ENCODE measurements at regions not wholly inside any gene's neighbourhood (a gene's known extent, or its start where the extent isn't known, plus 50 kb on each side); places are given as distances from the start of the nearest gene placed in this dataset.

DNA sequence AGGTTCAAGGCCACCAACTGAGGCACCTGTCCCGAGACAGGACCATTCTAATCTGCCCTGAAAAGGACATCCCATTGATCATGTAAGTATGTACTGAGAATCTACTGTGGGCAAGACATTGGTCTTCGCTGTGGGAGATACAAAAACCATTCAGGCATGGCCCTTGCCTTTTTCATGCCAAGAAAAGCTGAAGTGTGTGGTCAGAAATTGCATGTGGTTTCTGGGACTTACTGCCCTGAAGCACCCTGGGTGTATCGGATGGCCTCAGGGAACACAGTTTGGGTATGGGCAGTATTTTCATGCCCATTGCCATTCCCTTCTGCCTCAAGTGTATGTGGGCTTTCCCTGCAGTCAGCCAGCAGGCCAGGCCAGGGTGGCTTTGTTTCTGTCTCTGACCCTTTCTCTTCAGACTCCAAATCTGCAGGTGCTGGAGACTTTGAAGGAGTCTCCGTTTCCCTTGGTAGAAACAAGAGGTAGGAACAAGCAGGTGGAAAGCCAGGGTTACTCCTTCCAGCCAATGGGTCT lies 285.7 kb downstream of the ZEB1 start:
- DNase-seq = no peak

DNA sequence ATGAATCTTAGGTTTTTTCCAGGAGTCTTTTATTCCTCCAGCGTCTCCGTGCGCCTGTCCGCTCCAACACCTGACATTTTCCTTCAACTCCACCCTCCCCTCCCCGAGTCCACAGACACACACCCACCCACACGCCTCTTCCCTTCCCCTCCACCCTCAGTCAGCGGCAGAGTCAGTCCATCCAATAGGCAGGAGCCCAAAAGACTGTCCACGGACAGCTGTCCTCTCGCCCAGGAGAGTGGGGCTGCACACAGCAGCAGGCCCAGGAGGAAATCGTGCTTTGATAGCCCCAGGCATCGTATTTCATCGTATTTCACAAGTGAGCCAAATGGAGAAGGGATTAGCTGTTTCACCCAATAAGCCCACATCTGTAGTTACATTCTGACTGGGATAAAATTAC lies 285.1 kb downstream of the ZEB1 start:
- DNase-seq = no peak

DNA sequence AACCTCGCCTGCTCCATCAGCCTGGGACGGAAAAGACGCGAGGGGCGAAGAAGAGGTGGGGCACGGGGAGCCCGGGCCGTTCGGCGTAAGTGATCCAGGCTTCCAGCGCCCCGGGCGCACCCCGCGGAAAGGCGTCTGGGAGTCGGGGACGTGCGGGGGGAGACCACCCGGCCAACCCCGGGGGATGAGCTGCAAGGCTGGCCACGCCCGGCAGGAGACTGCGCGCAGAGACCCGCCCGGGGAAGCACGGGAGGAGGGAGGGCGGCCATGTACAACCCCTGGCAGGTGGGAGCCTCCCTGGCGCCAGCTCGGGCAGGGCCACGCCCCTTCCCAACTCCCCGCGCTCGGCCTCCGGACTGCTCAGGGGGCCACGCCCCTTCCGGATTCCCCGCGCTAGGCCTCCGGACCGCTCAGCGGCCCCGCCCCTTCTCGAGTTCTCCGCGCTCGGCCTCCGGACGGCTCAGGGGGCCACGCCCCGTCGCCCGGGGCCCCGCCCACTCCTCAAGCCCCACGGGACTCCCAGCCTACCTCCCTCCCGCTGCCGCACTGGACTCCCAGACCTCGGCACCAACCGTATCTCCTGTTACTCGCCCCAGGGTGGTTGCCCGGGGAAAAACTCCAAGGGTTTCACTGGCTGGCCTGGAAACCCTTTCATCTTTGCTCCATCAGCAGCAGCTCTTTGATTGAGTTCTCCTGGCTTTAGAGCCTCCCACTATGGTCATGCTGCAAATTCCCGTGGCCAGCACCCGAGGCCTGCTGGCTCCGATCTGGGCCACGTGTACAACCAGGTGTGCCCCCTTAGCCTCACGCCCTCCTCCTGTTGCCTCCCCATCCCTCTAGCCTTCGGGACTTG lies 284.4 kb downstream of the ZEB1 start:
- DNase-seq = peak in 5 of 6 experiments; percentile 35 to 73 (median 40)

DNA sequence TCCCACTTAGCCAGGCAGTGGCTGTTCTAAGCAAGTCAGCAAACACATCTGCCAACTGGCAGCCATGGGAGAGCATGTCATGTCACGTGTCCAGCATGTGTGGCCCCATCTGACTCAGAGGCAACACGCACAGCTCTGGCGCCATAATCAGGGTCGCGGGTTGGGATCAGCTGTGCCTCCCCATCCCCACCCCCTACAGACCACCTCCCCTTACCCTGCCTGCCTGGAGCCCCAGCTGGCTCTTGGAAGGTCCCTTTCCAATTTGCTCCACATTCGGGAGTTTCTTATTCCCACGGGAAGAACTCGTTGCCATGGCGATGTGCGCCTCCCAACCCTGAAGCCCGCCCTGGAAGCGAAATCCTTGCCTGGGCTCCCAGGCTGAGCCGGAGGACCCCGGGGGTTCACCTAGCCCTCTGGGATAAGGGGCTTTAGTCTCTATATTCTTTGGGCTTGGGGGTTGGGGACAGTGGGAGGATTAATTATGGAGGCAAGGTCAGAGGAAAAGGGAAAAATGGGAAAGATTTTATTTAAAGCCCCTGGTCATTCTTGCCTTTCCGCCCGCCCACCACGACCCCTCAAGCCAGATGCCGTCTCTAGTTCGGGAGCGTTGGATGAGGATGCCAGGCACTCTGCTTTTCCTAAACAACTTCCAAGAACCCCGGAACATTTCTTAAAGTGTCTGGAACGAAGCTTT lies 283.7 kb downstream of the ZEB1 start:
- DNase-seq = no peak

DNA sequence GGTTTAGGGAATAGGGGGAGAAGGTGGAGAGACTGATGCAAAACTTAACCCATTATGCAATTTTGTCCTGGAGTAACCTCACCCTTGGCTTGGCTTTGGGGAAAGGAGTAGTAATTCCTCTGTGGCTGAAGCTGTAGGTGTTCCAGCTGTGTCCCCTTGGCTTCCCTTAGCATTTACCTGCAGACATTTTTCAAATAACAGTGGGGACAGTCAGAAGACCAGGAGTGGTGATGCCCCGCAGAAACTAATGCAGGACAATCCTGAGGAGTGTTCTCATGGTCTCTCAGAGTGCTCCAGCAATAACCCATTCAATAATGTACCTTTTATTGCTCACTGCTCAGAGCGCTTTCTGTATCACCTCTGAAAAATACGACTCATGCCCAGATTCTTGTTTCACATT lies 282.1 kb downstream of the ZEB1 start:
- no peak for DNase-seq

DNA sequence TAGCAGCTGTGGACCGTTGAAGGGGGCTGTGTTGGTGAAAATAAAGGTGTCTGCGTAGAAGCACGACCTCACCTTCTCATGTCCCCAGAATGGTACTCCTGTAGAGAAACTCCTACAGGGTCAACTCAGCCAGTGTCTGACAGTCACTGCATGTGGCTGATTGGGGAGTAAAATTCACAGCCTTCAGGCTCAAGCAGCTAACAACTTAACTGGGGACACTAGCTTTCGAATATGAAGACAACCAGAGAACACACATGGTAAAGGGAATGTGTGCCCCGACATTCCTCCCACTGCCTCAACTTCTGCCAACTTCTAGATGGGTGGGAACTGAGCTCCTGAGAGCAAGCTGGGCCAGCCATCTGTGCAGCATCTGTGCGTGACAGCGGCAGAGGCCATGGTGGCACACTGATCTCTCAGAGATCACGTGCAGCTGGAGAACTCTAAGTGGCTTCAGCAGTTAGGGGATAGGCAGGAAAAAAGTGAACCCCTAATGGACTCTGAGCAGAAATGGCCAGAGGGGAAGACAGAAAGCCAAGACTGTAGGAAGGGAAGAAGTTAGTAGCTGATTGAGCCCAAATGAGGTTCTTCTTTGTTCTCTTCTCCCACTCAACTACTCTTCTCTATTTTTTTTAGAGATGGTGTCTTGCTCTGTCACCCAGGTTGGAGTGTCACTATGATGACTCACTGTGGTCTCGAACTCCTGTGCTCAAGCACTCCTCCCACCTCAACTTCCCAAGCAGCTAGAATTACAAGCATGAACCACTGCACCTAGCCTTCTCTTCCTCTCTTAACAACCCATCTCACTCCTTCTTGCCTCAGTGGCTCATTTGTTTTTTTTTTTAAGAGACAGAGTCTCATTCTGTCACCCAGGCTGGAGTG lies 280.8 kb downstream of the ZEB1 start:
- DNase-seq = no peak

DNA sequence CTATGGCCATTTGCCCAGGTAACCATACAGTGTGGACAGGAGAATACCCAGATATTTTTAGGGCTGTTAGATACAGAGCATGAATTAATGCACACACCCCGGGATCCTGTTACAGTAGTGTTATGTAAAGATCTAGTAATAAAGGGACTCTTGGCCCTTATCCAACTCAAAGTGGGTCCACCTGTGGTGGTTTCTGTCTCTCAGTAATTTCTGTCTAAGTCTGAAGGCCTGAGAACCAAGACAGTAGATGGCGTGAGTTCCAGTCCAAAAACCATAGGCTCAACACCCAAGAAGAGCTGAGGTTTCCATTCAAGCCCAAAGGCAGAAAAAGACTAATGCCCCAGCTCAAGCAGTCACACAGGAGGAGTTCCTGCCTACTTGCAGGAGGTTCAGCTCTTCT lies 277.7 kb downstream of the ZEB1 start:
- no peak for DNase-seq

DNA sequence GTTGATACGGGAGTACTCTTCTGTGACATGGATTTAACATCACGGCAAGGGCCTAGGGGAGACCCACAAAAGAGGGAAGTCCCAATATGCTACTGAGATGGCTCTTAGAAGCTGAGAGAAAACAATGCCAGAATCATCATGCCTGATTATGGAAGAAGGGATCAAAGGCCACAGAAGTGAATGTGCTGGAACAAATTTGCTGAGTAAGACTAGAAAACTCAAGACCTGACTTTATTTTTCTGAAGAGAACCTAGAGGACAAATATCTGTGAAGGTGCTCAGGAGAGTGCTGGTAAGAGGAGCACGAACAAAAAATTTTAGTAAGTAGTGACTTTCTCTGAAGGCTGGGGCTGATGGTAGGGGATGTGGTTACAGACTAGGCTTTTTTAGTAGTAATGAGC lies 277.0 kb downstream of the ZEB1 start:
- DNase-seq = no peak

DNA sequence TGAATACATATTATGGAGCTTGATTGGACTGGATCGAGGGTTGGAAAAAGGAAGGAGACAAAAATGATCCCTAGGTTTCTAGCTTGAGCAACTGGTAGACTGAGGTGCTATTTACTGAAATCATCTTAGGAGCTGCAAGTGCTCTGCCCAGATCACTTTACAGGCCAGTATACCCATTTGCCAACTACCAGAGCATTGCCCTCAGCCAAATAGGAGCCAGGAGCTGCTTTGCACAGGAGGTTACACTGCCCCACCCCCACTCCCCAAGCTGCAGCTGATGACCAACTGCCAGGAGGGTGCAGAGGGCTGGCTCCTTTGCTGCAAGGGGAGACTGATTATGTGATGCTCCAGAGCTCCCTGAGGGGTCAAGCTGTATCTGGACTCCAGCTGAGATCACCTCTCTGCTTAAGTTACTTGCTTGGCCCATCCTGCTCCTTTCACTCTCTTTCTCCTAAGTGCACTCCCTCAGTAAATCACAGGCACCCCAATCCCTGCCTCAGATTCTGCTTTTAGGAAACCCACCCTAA lies 275.4 kb downstream of the ZEB1 start:
- no peak for DNase-seq

DNA sequence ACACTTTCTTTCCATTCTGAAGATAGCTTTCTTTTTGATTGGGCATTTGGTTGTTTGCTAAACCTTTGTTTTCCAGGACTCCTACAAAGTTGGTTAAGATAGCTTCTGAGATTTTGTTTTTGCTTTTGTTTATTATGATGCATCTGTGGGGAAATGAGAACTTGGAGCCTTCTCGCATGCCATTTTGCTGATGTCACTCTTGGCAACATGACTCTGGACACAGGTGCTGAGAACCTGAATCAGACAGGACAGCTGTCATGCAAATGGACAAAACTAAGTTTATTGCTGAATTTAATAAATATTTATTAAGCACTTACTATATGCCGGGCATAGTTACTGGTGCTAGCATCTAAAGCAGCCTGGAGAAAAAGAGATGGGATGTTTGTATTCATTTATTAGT lies 274.1 kb downstream of the ZEB1 start:
- DNase-seq = no peak

DNA sequence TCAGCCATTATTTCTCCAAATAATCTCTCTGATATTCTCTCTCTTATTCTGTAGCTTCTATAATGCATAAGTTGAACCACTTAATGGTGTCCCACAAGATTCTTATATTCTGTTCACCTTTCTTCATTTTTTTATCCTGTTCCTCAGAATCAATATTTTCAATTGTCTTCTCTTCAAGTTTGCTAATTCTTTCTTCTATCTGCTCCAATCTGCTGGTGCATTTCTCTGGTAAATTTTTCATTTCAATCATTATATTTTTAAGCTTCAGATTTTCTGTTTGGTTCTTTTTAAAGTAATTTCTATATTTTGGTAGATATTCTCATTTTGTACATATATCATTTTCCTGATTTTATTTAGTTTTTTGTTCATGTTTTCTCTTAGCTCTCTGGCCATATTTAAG lies 272.6 kb downstream of the ZEB1 start:
- no peak for DNase-seq

DNA sequence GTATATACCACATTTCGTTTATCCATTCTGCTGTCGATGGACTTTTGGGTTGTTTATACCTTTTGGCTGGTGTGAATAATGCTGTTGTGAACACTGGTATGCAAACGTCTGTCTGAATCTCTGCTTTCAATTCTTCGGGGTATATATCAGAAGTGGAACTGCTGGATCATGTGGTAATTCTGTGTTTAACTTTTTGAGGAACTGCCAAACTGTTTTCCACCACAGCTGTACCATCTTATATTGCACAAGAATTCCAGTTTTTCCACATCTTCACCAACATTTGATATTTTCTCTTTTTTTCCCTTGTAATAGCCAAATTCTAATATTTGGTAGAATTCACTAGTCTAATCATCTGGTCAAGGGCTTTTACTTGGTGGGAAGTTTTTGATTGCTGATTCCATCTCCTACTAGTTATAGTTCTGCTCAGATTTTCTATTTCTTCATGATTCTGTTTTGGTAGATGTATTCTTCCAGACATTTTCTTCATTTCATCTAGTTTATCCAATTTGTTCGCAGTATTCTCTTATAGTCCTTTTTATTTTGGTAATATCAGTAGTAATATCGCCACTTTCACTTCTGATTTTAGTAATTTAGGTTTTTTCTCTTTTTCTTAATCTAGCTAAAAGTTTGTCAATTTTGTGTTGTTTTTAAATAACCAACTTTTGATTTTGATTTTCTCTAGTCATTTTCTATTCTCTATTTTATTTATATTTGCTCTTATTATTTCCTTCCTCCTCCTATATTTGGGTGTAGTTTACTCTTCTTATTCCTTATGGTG lies 271.2 kb downstream of the ZEB1 start:
- no peak for DNase-seq

DNA sequence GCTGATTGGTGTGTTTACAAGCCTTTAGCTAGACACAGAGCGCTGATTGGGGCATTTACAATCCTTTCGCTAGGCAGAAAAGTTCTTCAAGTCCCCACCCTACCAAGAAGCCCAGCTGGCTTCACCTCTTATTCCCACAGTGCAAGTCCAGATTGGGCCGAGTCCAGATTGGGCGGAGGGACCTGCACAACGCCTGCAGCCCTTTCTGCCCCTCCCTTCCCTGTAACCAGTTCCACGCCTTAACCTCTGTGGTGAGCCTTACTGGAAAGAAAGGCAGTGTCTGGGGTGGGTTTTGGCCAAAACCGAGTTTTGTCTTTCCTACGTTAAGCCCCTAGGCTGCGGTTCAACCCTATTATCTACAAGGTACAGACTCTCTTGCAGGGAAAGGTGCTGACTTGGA lies 268.7 kb downstream of the ZEB1 start:
- DNase-seq = no peak

DNA sequence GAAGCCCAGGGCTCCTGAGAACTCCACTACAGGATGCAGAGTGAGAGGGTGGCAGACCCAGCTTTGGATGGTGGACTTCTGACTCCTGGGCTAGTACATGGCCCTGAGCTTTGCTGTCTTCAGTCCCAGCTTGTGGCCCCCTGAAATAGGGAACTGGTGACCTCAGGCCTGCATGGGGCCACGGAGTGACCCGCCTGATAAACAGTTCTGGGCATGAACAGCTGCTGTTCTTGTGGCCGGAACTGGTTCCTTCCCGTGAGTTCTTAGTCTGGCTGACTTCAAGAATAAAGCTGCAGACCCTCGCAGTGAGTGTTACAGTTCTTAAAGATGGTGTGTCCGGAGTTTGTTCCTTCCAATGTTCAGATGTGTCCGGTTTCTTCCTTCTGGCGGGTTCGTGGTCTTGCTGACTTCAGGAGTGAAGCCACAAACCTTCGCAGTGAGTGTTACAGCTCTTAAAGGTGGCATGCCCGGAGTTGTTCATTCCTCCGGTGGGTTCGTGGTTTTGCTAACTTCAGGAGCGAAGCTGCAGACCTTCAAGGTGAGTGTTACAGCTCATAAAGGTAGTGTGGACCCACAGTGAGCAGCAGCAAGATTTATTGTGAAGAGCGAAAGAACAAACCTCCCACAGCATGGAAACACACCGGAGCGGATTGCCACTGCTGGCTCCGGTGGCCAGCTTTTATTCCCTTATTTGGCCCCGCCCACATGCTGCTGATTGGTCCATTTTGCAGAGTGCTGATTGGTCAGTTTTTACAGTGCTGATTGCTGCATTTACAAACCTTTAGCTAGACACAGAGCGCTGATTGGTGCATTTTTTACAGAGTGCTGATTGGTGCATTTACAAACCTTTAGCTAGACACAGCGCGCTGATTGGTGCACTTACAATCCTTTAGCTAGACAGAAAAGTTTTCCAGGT lies 268.0 kb downstream of the ZEB1 start:
- no peak for DNase-seq

DNA sequence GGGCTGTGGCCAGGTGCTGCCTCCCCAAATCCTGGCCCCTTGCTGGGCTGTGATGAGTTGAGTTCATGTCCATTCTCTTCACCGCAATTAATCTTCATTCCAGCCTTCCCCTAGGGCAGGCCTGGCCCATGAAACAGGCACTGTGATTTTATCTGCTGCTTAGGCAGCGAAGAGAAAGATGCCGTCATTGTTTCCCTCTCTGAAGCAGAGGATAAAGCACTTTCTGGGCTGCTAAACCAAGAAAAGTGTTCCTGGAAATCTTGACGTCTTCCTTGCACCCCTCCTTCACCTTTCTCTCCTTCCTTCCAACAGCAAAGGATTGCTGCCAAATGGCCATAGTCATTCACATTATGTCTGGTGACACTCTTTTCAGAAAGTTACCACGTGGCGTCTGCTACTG lies 265.9 kb downstream of the ZEB1 start:
- DNase-seq = no peak

DNA sequence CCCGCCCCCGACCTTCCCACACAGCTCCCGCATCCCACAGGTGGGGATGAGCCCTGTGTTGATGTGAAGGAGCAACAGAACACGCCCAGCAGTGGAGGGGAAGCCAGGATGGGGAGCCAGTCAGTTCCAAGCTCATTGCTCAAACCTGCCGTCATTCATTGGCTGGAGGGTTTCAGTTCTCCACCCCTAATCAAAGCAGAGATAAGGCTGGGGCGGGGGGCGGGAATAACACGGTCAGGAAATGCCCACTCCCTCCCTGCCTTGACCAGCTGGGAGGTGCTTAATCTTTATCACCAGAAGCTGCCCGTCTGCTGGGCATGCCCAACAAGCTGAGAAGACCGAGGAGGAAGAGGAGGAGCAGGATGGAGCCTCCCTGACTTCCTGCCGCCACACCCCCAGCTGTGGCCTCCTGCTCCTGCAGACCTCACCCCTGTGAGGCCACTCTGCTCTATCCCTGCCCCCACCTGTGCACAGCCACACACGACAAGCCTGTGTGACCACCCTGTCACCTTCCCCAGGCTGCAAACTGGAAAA lies 265.1 kb downstream of the ZEB1 start:
- DNase-seq = no peak

DNA sequence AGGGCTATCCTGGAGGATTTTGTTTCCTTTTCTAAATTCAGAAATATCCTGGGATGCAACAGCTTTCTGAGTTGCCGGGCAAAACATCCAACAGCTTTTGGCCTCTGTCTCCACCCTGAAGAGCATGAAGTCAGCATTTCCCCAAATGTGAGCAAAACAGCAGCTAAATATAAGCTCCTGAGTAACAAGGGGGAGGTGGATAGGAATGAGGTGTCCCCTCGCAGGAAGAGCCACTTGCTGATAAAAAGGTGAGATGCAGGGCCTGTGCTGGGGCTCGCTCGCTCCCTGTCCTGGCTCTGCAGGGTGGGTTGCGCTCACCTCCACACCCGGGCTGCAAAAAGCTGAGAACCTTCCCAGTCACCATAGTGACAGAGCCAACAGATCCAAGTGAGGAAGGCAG lies 264.3 kb downstream of the ZEB1 start:
- no peak for DNase-seq

DNA sequence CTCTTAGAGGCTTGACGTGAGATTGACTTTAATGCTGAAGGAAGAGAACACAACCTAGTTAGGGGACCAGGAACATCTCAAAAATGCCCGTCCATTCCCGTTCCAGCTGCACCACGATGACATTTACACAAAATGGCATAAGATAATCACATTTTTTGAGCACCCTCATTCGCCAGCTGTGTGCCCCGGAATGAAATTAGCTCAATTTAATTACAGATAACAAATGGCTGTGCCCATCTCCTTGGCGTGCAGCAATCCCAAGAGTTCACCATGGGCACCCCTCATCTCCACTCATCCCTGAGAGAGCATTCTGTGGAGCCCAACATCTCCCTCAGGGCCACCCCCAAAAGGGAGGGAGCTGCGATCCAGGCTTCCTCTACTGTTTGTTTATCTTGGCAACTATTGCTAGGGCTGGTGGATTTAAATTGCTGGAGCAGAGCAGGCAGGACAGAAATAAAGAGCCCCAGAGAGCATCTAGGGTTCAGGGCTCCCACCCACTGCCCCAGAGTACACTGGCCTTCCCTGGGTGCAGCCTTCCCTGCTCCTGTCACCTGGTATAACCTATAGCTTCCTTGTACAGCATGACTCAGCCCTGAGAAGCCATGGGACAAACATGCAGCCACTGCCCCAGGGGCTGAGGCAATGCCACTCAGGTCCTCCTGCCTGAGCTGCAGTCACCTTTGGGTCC lies 263.5 kb downstream of the ZEB1 start:
- DNase-seq = no peak

DNA sequence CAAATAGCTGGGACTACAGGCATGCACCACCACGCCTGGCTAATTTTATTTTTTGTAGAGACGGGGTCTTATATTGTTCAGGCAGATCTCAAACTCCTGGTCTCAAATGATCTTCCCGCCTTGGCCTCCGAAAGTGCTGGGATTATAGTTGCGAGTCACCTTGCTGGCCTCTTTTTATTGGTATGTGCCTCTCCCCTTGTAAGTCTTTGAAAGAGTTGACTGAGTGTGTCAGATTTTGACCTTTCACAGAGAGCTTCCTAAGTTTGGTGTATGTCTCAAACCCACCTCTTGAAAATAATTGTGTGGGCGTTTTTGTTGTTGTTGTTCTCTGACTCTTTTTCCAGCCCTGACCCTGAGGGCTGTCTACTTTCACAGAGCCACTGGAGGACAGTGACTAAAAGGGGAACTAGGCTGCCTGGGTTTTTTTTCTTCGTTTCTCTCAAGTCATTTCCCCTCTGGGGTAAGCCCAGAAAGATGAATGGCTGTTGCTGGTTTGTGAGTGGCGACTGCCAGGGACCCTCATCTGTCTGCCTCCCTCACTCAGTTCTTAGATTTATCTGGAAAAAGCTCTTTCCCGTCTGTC lies 262.8 kb downstream of the ZEB1 start:
- DNase-seq = no peak

DNA sequence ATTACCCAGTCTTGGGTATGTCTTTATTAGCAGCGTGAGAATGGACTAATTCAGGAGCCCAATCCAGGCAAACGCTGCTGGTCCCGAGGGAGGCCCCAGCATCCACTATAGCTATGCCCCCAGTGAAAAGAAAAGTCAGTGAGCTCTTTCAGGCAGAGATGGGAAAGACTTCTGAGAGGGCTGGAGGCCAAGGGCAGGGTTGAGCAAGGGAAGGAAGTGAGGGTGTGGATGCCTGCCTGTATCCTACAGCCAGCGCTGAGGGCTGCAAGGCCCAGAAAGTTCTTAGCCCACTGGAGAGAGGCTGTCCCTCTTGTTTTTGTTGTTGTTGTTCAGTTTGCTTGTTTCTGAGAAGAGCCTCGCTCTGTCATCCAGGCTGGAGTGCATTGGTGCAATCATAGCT lies 261.6 kb downstream of the ZEB1 start:
- no peak for DNase-seq

Measured in stimulated activated naive CD4-positive, alpha-beta T cell (primary cell).